IMR-90 (cell line): ENCODE measurements at regions not wholly inside any gene's neighbourhood (a gene's known extent, or its start where the extent isn't known, plus 50 kb on each side); places are given as distances from the start of the nearest gene placed in this dataset.

Experiments used
- ATAC-seq: fragments of 200-7000 bp; cut with Tn5 transposase; 2 replicates; pipeline ENCODE4 v1.9.1; 2020; ENCODE audit warnings: low read depth, mild to moderate bottlenecking, moderate library complexity
- BruUV-seq: library from RNA; stranded (reverse); fragments of 400-500 nt; replicated peaks from 2 replicates; lab custom pipeline; 2021; lab: Mats Ljungman, UMichigan
- CTCF ChIA-PET: fragments of 300-600 bp; formaldehyde crosslinking; extraction: SDS; loops from one replicate; lab custom pipeline; 2021; ENCODE audit warnings: antibody characterized with exemption; lab: Yijun Ruan, JAX
- POLR2A ChIA-PET: fragments of 300-600 bp; sonication (Branson Sonifier 250); formaldehyde crosslinking; loops from one replicate; lab custom pipeline; 2022; ENCODE audit warnings: antibody characterized with exemption; ENCODE audit not compliant: unreplicated experiment; lab: Charles Lee
- DNase-seq: peaks from one replicate; pipeline ENCODE4 v3.0.0; 2013
- H2AFZ ChIP-seq: replicated peaks from 2 replicates; pipeline ENCODE3; 2013; ENCODE audit warnings: low read length, mild to moderate bottlenecking; ENCODE audit not compliant: poor library complexity
- H2AK5ac ChIP-seq: 2 replicates; pipeline ENCODE4 v1.6.1; 2013; ENCODE audit warnings: low read depth, low read length, inconsistent platforms
- H2AK9ac ChIP-seq: replicated peaks from 2 replicates; pipeline ENCODE3; 2013; ENCODE audit warnings: mild to moderate bottlenecking, low read depth, low read length, moderate library complexity; ENCODE audit not compliant: poor library complexity
- H2BK120ac ChIP-seq: 2 replicates; pipeline ENCODE4 v1.6.1; 2013; ENCODE audit warnings: low read depth, low read length, inconsistent platforms
- H2BK15ac ChIP-seq: 3 replicates; pipeline ENCODE4 v1.6.1; 2013; ENCODE audit warnings: low read depth, low read length, inconsistent platforms
- H2BK20ac ChIP-seq: 2 replicates; pipeline ENCODE4 v1.6.1; 2013; ENCODE audit warnings: low read depth, mild to moderate bottlenecking, inconsistent platforms, low read length, moderate library complexity
- H2BK5ac ChIP-seq: 2 replicates; pipeline ENCODE4 v1.6.1; 2013; ENCODE audit warnings: mild to moderate bottlenecking, low read depth, low read length, inconsistent platforms; ENCODE audit not compliant: poor library complexity, severe bottlenecking
- H3K14ac ChIP-seq: replicated peaks from 2 replicates; pipeline ENCODE4 v1.6.1; 2013; ENCODE audit warnings: low read depth, low read length, inconsistent platforms
- H3K18ac ChIP-seq: 2 replicates; pipeline ENCODE4 v1.6.1; 2013; ENCODE audit warnings: low read depth, low read length, control low read depth
- H3K23ac ChIP-seq: 2 replicates; pipeline ENCODE4 v1.6.1; 2013; ENCODE audit warnings: low read depth, low read length, inconsistent platforms
- H3K27ac ChIP-seq: 2 replicates; pipeline ENCODE4 v1.5.1; 2013; ENCODE audit warnings: mild to moderate bottlenecking, control low read depth, low read length; ENCODE audit not compliant: insufficient read depth
- H3K27me3 ChIP-seq: 2 replicates; pipeline ENCODE4 v1.6.1; 2013; ENCODE audit warnings: low read length; ENCODE audit not compliant: control insufficient read depth, insufficient read depth
- H3K36me3 ChIP-seq: 2 replicates; pipeline ENCODE4 v1.6.1; 2013; ENCODE audit warnings: low read length, mixed read lengths; ENCODE audit not compliant: control insufficient read depth, insufficient read depth
- H3K4ac ChIP-seq: 2 replicates; pipeline ENCODE4 v1.6.1; 2013; ENCODE audit warnings: low read depth, low read length, inconsistent platforms
- H3K4me1 ChIP-seq: 2 replicates; pipeline ENCODE4 v1.6.1; 2013; ENCODE audit warnings: low read length, mixed read lengths; ENCODE audit not compliant: control insufficient read depth, insufficient read depth
- H3K4me2 ChIP-seq: 2 replicates; pipeline ENCODE4 v1.6.1; 2013; ENCODE audit warnings: low read depth, mild to moderate bottlenecking, control low read depth, low read length, moderate library complexity
- H3K4me3 ChIP-seq: 2 replicates; pipeline ENCODE4 v1.5.1; 2013; ENCODE audit warnings: low read depth, mild to moderate bottlenecking, control low read depth, low read length, moderate library complexity; ENCODE audit not compliant: insufficient read depth
- H3K56ac ChIP-seq: 2 replicates; pipeline ENCODE4 v1.6.1; 2013; ENCODE audit warnings: low read length, inconsistent platforms; ENCODE audit not compliant: insufficient read depth; ENCODE audit errors: extremely low read depth
- H3K79me1 ChIP-seq, 2 experiments: 2 replicates each; pipeline ENCODE4 v1.6.1; 2013; ENCODE audit warnings: low read length in 2 of 2, inconsistent platforms in 1 of 2, low read depth in 1 of 2
- H3K9ac ChIP-seq: 2 replicates; pipeline ENCODE4 v1.6.1; 2013; ENCODE audit warnings: low read depth, low read length, control low read depth
- H3K9me1 ChIP-seq: 2 replicates; pipeline ENCODE4 v1.6.1; 2013; ENCODE audit warnings: low read length, inconsistent platforms; ENCODE audit not compliant: insufficient read depth
- H3K9me3 ChIP-seq: 2 replicates; pipeline ENCODE4 v1.6.1; 2013; ENCODE audit warnings: low read length; ENCODE audit not compliant: control insufficient read depth, insufficient read depth
- H4K20me1 ChIP-seq: 2 replicates; pipeline ENCODE4 v1.6.1; 2013; ENCODE audit warnings: low read length, inconsistent platforms; ENCODE audit not compliant: insufficient read depth
- H4K5ac ChIP-seq: 2 replicates; pipeline ENCODE4 v1.6.1; 2013; ENCODE audit warnings: mild to moderate bottlenecking, low read depth, low read length, control low read depth
- H4K8ac ChIP-seq, 2 experiments: 2 replicates each; pipeline ENCODE4 v1.6.1; 2013; ENCODE audit warnings: low read depth in 2 of 2, low read length in 2 of 2, control low read depth in 1 of 2, inconsistent platforms in 1 of 2
- H4K91ac ChIP-seq: 2 replicates; pipeline ENCODE4 v1.6.1; 2013; ENCODE audit warnings: low read depth, low read length, inconsistent platforms; ENCODE audit not compliant: insufficient read depth
- BHLHE40 ChIP-seq: fragments of 150-350 bp; IDR thresholded peaks from 2 replicates; pipeline ENCODE4 v1.6.1; 2016; ENCODE audit warnings: mild to moderate bottlenecking, low read depth, low read length
- CEBPB ChIP-seq: IDR thresholded peaks from 2 replicates; pipeline ENCODE4 v1.6.1; 2012; ENCODE audit warnings: low read depth, low read length, improper control_type of control experiment
- CHD1 ChIP-seq: IDR thresholded peaks from 2 replicates; pipeline ENCODE4 v1.6.1; 2012; ENCODE audit warnings: low read depth, low read length, improper control_type of control experiment
- FOS ChIP-seq: fragments of 150-350 bp; IDR thresholded peaks from 2 replicates; pipeline ENCODE4 v1.6.1; 2016; ENCODE audit warnings: low read depth, low read length
- MAFK ChIP-seq: IDR thresholded peaks from 2 replicates; pipeline ENCODE4 v1.6.1; 2012; ENCODE audit warnings: low read depth, low read length, improper control_type of control experiment
- MAZ ChIP-seq: IDR thresholded peaks from 2 replicates; pipeline ENCODE4 v1.6.1; 2012; ENCODE audit warnings: low read depth, mild to moderate bottlenecking, low read length, improper control_type of control experiment, moderate library complexity, borderline replicate concordance
- MXI1 ChIP-seq: IDR thresholded peaks from 2 replicates; pipeline ENCODE4 v1.6.1; 2012; ENCODE audit warnings: low read depth, mild to moderate bottlenecking, low read length, moderate library complexity, borderline replicate concordance
- NFE2L2 ChIP-seq: fragments of 150-350 bp; IDR thresholded peaks from 2 replicates; pipeline ENCODE4 v1.6.1; 2016; ENCODE audit warnings: low read depth, mild to moderate bottlenecking, low read length
- POLR2A ChIP-seq: IDR thresholded peaks from 2 replicates; pipeline ENCODE4 v1.6.1; 2012; ENCODE audit warnings: mild to moderate bottlenecking, low read depth, low read length
- RAD21 ChIP-seq: IDR thresholded peaks from 2 replicates; pipeline ENCODE4 v1.6.1; 2012; ENCODE audit warnings: low read length, improper control_type of control experiment
- RCOR1 ChIP-seq: IDR thresholded peaks from 2 replicates; pipeline ENCODE4 v1.6.1; 2012; ENCODE audit warnings: mild to moderate bottlenecking, low read length, improper control_type of control experiment; ENCODE audit not compliant: insufficient replicate concordance
- RFX5 ChIP-seq: IDR thresholded peaks from 2 replicates; pipeline ENCODE4 v1.8.0; 2012; ENCODE audit warnings: low read depth, mild to moderate bottlenecking, low read length, moderate library complexity
- SMC3 ChIP-seq: fragments of 150-350 bp; IDR thresholded peaks from 2 replicates; pipeline ENCODE4 v1.6.1; 2016; ENCODE audit warnings: low read depth, mild to moderate bottlenecking, antibody characterized with exemption, low read length, moderate library complexity
- whole genome bisulfite sequencing, 2 experiments: methylation state at CpG; one replicate each; pipeline versions ENCODE4 v1.1.5 to v1.1.7; 2013; ENCODE audit warnings: missing lambda C conversion rate in 2 of 2; ENCODE audit not compliant: insufficient read length in 1 of 2; ENCODE audit errors: extremely low coverage in 2 of 2; 5-methylcytosine and 5-hydroxymethylcytosine counted together
- dilution Hi-C: fragments of 300-500 bp; cut with HindIII; formaldehyde crosslinking; loops from one replicate; pipeline ENCODE4 v1.14.3; 2018; ENCODE audit warnings: low sequenced_read_pairs; ENCODE audit not compliant: unreplicated experiment
- in situ Hi-C: fragments of 300-500 bp; cut with MboI; formaldehyde crosslinking; loops from 3 replicates; pipeline ENCODE4 v1.14.3; 2019; ENCODE audit warnings: low sequenced_read_pairs, inconsistent platforms, mixed read lengths
- intact Hi-C: fragments of 100-400 bp; cut with micrococcal nuclease; formaldehyde crosslinking; loops from 2 replicates; pipeline ENCODE4 v1.10.0; 2022
- TF ChIP-seq, protein P1 (sequence below): conservative IDR thresholded peaks from 2 replicates; pipeline ENCODE4 v1.5.1; 2012; ENCODE audit warnings: mild to moderate bottlenecking, low read depth, low read length, improper control_type of control experiment
- TF ChIP-seq, protein P2 (sequence below): fragments of 150-350 bp; IDR thresholded peaks from 2 replicates; pipeline ENCODE4 v1.6.1; 2017; ENCODE audit warnings: mild to moderate bottlenecking, antibody characterized with exemption, low read length, low read depth
- TF ChIP-seq, protein P3 (sequence below): fragments of 150-350 bp; IDR thresholded peaks from 2 replicates; pipeline ENCODE4 v1.6.1; 2016; ENCODE audit warnings: low read depth, mild to moderate bottlenecking, low read length, moderate library complexity, borderline replicate concordance

DNA sequence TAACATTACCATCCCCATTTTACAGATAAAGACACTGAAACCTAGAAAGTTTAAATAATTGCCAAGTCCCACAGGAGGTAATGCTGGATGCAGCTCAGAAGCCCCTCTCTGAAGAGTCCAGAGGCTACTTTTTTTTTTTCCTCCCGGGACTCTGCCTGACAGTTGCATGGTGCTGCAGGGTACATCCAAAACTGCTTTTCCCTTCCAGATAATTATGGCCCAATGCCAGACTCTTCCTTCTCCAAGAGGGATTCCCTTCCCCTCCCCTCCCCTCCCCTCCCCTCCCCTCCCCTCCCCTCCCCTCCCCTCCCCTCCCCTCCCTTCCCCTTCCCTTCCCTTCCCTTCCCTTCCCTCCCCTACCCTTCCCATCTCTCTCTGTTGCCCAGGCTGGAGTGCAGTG is 122.9 kb downstream of the LSMEM1 start:
- BruUV-seq: no TSS peak
- ChIA-PET POLR2A (no interaction called here), CTCF (no interaction called here)
- dilution Hi-C loops (no loop called here), intact Hi-C loops (no loop called here), in situ Hi-C loops (no loop called here)
- Histone ChIP-seq H4K5ac (no peak overlapping the region), H3K23ac (no peak overlapping the region), H3K4me2 (no peak overlapping the region), H4K20me1 (no peaks in the 10 kb centered on the region), H2AFZ (no peak overlapping the region), H2BK15ac (no peak overlapping the region), H3K56ac (no peak overlapping the region), H3K27me3 (no peaks in the 10 kb centered on the region), H3K4ac (no peak overlapping the region), H3K79me1 (no peaks in the 10 kb centered on the region), H4K8ac (no peak overlapping the region), H3K14ac (no peak overlapping the region), H2BK120ac (no peak overlapping the region), H3K36me3 (no peaks in the 10 kb centered on the region), H3K18ac (no peak overlapping the region), H2BK5ac (no peak overlapping the region), H3K4me3 (no peak overlapping the region), H2AK9ac (no peak overlapping the region), H3K9me1 (no peaks in the 10 kb centered on the region), H2AK5ac (no peak overlapping the region), H3K9ac (no peak overlapping the region), H4K91ac (no peak overlapping the region), H3K4me1 (no peaks in the 10 kb centered on the region), H3K27ac (no peak overlapping the region), H2BK20ac (no peak overlapping the region), H3K9me3 (no peaks in the 10 kb centered on the region)
- TF ChIP-seq POLR2A (no peak), SMC3 (no peak), MAFK (no peak), CEBPB (no peak), MAZ (no peak), RCOR1 (no peak), NFE2L2 (no peak), RAD21 (no peak), MXI1 (no peak), FOS (no peak), RFX5 (no peak), CHD1 (no peak), BHLHE40 (no peak)
- TF ChIP-seq, protein P1, sequence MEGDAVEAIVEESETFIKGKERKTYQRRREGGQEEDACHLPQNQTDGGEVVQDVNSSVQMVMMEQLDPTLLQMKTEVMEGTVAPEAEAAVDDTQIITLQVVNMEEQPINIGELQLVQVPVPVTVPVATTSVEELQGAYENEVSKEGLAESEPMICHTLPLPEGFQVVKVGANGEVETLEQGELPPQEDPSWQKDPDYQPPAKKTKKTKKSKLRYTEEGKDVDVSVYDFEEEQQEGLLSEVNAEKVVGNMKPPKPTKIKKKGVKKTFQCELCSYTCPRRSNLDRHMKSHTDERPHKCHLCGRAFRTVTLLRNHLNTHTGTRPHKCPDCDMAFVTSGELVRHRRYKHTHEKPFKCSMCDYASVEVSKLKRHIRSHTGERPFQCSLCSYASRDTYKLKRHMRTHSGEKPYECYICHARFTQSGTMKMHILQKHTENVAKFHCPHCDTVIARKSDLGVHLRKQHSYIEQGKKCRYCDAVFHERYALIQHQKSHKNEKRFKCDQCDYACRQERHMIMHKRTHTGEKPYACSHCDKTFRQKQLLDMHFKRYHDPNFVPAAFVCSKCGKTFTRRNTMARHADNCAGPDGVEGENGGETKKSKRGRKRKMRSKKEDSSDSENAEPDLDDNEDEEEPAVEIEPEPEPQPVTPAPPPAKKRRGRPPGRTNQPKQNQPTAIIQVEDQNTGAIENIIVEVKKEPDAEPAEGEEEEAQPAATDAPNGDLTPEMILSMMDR: no peak
- TF ChIP-seq, protein P2, sequence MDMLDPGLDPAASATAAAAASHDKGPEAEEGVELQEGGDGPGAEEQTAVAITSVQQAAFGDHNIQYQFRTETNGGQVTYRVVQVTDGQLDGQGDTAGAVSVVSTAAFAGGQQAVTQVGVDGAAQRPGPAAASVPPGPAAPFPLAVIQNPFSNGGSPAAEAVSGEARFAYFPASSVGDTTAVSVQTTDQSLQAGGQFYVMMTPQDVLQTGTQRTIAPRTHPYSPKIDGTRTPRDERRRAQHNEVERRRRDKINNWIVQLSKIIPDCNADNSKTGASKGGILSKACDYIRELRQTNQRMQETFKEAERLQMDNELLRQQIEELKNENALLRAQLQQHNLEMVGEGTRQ: no peak
- TF ChIP-seq, protein P3, sequence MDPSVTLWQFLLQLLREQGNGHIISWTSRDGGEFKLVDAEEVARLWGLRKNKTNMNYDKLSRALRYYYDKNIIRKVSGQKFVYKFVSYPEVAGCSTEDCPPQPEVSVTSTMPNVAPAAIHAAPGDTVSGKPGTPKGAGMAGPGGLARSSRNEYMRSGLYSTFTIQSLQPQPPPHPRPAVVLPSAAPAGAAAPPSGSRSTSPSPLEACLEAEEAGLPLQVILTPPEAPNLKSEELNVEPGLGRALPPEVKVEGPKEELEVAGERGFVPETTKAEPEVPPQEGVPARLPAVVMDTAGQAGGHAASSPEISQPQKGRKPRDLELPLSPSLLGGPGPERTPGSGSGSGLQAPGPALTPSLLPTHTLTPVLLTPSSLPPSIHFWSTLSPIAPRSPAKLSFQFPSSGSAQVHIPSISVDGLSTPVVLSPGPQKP: no peak
- ATAC-seq (no peak), DNase-seq (no peak)
- WGBS, 2 experiments: no CpG with 5 or more reads among the region's 1 CpG
